GM12892 (cell line): ENCODE measurements at regions not wholly inside any gene's neighbourhood (a gene's known extent, or its start where the extent isn't known, plus 50 kb on each side); places are given as distances from the start of the nearest gene placed in this dataset.

Experiments
- POLR2A ChIP-seq: IDR thresholded peaks from 2 replicates; pipeline ENCODE4 v1.6.1; 2011; ENCODE audit warnings: low read depth, low read length, control low read depth
- POLR2AphosphoS5 ChIP-seq: IDR thresholded peaks from 2 replicates; pipeline ENCODE4 v1.6.1; 2011; ENCODE audit warnings: low read depth, low read length, control low read depth

DNA sequence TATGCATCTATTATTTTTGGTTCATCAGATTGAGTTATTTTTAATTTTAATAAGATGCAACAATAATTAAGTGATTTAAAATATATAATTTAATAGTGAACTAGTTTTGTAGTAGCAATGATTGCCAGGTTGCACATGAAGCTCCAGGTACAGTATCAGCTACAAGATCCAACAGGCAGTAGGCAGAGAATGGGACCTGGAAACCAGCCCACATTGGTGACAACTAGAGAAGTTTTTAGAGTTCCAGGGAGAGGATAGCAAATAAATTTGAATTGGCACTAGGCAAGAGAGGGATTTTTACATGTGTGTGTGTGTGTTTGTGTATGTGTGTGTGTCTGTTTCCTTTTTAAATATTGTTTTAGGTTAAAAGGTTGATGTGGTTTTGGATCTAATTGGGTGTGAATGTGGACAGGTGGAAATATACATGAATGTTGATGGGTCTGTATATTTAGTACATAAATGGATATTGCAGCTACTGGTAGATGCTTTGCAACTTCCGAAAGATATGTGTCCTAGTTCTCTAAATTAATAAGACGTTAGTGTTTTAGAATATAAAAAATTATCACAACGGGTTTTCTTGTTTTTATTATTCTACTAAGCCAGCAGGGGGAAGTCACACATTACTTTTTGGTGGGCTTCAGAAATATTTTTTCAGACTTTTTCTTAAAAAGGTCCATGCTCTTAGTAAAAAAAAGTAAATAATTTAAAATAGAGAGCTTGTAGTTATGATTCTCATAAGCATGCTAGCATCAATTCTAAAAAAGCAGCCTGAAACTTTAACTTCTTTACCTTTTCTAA is 110.1 kb upstream of the GBE1 start:
- TF ChIP-seq POLR2A (no peak), POLR2AphosphoS5 (no peak)
